ENCODE measurements at regions not wholly inside any gene's neighbourhood (a gene's known extent, or its start where the extent isn't known, plus 50 kb on each side); places are given as distances from the start of the nearest gene placed in this dataset.

- no peaks in the 10 kb centered on the region for H3K9me1 ChIP-seq (ENCODE audit: control insufficient read depth, insufficient read depth, low read length)
- no peaks in the 10 kb centered on the region for H3K9me3 ChIP-seq (replicated peaks; ENCODE audit: control insufficient read depth, insufficient read depth, low read depth, low read length)
- FAIRE-seq = no peak
- BruUV-seq (replicated peaks) = no TSS peak
- no peaks in the 10 kb centered on the region for H4K20me1 ChIP-seq (replicated peaks; ENCODE audit: control insufficient read depth, insufficient read depth, low read length)
- DNase-seq (ENCODE audit: extremely low read depth in 1 of 4, low spot score in 3 of 4) = no peak
- no peak overlapping the region for H3K27ac ChIP-seq (ENCODE audit: extremely low read depth, low read depth, low read length)
- no peak overlapping the region for H3K4me3 ChIP-seq
- H3K79me2 ChIP-seq (ENCODE audit: control insufficient read depth, insufficient read depth, low read length) = no peaks in the 10 kb centered on the region
- no peak for ATAC-seq
- H2AFZ ChIP-seq (ENCODE audit: low read depth, low read length) = no peak overlapping the region
- no peak overlapping the region for H3K4me2 ChIP-seq (ENCODE audit: insufficient read depth, low read length)
- TF ChIP-seq HNRNPK (IDR thresholded peaks at IDR 0.05; ENCODE audit: low read depth, low read length, poor library complexity, severe bottlenecking) = peak; percentile 72
- TF ChIP-seq ZNF511 (CRISPR knock-in tag; IDR thresholded peaks at IDR 0.05) = no peak
- peaks cover 0 to 4% of the 10 kb centered on the region in 2 experiments; a peak in 1 of 5 replicates for H3K27me3 ChIP-seq (ENCODE audit: control insufficient read depth in 2 of 2, insufficient read depth in 2 of 2, low read length in 2 of 2)
- WGBS (ENCODE audit: insufficient coverage, low coverage, missing lambda C conversion rate) = 0% methylated on average over 5 of the region's 6 CpGs
- H3K9ac ChIP-seq (ENCODE audit: insufficient read depth in 1 of 2, low read depth in 2 of 2, low read length in 2 of 2) = no peak overlapping the region
- H3K4me1 ChIP-seq (replicated peaks in 1 of 2; ENCODE audit: control insufficient read depth in 2 of 2, insufficient read depth in 2 of 2, low read length in 2 of 2) = no peaks in the 10 kb centered on the region
- H3K36me3 ChIP-seq (ENCODE audit: control insufficient read depth, insufficient read depth, low read length) = no peaks in the 10 kb centered on the region
- ChIA-PET POLR2A (no interaction called here), CTCF (ENCODE audit: low intra/inter-chr PET ratio) (no interaction called here)
- in situ Hi-C loops (cut with MboI) (no loop called here), intact Hi-C loops (cut with micrococcal nuclease) (no loop called here)
These were observed 132.9 kb upstream of the LRIG1 start for GRCh38 chr3:66633402-66634381.

DNA sequence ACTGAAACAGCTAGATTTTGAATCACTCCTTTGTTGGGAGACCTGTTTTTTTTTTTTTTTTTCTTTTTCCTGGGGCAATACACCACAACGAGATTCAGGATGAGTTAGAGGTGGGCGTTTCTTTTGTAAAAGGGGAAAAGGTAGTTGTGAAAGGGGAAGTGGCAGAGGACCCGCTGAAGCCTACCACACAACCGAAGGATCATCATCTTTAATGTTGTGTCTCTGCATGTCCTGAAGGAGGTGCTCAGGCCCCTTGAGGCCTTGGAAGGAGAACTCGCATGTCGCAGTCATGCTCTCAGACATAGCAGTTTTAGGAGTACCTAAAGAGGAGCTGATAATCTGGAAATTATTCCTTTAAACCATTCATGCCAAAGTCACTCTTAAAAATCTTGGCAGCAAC, 137.9 kb upstream of the LRIG1 start:
- Histone ChIP-seq H2AFZ (ENCODE audit: low read depth, low read length) (no peak overlapping the region), H3K9ac (ENCODE audit: insufficient read depth in 1 of 2, low read depth in 2 of 2, low read length in 2 of 2) (no peak overlapping the region), H3K27ac (ENCODE audit: extremely low read depth, low read depth, low read length) (no peak overlapping the region), H3K27me3 (ENCODE audit: control insufficient read depth in 2 of 2, insufficient read depth in 2 of 2, low read length in 2 of 2) (peaks cover 0 to 4% of the 10 kb centered on the region in 2 experiments; a peak in 1 of 5 replicates), H3K36me3 (ENCODE audit: control insufficient read depth, insufficient read depth, low read length) (no peaks in the 10 kb centered on the region), H3K4me2 (ENCODE audit: insufficient read depth, low read length) (no peak overlapping the region), H3K4me3 (no peak overlapping the region), H4K20me1 (replicated peaks; ENCODE audit: control insufficient read depth, insufficient read depth, low read length) (no peaks in the 10 kb centered on the region), H3K9me3 (replicated peaks; ENCODE audit: control insufficient read depth, insufficient read depth, low read depth, low read length) (no peaks in the 10 kb centered on the region), H3K9me1 (ENCODE audit: control insufficient read depth, insufficient read depth, low read length) (no peaks in the 10 kb centered on the region), H3K79me2 (ENCODE audit: control insufficient read depth, insufficient read depth, low read length) (no peaks in the 10 kb centered on the region), H3K4me1 (replicated peaks in 1 of 2; ENCODE audit: control insufficient read depth in 2 of 2, insufficient read depth in 2 of 2, low read length in 2 of 2) (no peaks in the 10 kb centered on the region)
- 4% methylated on average over 5 of the region's 6 CpGs for WGBS (ENCODE audit: insufficient coverage, low coverage, missing lambda C conversion rate)
- in situ Hi-C loops (cut with MboI) = no loop called here
- DNase-seq (ENCODE audit: extremely low read depth in 1 of 4, low spot score in 3 of 4) (no peak), FAIRE-seq (no peak), ATAC-seq (no peak)
- ChIA-PET CTCF (ENCODE audit: low intra/inter-chr PET ratio) (interaction anchor here (1.5 kb wide), 1 partner anchor 177 kb away, joined by 3 read pairs; no protein-coding TSS in a partner anchor), POLR2A (no interaction called here)
- BruUV-seq (replicated peaks) = no TSS peak
- intact Hi-C loops (cut with micrococcal nuclease) = no loop called here
- TF ChIP-seq SPI1 (IDR thresholded peaks at IDR 0.05; ENCODE audit: borderline replicate concordance, low read depth, low read length) = 0 out of 2 replicates have a peak, but pooled peaks have one; percentile 49
- TF ChIP-seq CUX1 (CRISPR knock-in tag; IDR thresholded peaks at IDR 0.05) = no peak
